ENCODE measurements at regions not wholly inside any gene's neighbourhood (a gene's known extent, or its start where the extent isn't known, plus 50 kb on each side); places are given as distances from the start of the nearest gene placed in this dataset.
"Not testable (repeated sequence)": the region's sequence is repeated elsewhere in the genome, so short reads cannot be mapped to it uniquely, and the experiment has no call there.

- DNase-seq: no peak
Measured at GRCh38 chr7:82624337-82624736, 180.8 kb upstream of the CACNA2D1 start.

DNA sequence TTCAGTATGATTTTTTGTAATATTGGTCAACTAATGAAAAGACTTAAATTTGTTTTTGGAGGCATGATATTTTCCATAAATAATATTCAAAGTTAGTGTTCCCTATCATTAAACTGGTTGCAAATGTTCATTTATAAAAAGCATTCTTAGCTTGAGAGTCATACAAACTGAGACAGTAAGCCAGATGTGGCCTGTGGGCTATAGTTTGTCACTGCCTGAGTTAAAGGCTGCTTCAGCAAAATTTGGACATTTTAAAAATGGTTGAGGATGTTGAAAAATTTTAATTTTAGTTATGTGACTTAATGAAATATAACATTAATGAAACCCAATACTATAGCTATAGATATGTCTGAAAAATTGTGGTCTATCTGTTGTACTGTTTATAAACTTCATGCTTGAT, 180.2 kb upstream of the CACNA2D1 start:
- DNase-seq: no peak

DNA sequence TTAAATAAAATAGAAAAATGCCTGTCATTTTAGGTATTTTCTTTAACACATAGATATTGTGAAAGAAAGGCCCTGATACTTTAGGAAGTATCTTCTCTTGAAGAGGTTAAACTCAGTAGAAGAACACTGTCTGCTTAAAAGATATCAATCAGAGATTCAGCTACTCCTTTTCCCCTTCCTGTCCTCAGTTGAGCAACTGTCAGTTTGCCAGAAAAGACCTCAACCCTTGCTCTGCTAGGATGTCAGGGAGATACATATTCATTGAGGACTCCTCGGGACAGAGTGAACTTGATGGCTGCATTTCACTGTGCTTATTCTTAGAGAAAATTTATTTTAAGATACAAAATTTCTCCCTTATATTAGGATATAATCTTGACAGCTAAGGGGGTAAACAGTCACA, 173.6 kb upstream of the CACNA2D1 start:
- no peak for DNase-seq

- no peak for DNase-seq
Measured at GRCh38 chr7:82616059-82616728, 172.6 kb upstream of the CACNA2D1 start.

- no peak for DNase-seq
Measured at GRCh38 chr7:82615527-82615926, 171.9 kb upstream of the CACNA2D1 start.

GRCh38 chr7:82609746-82610145, 166.2 kb upstream of the CACNA2D1 start:
- no peak for DNase-seq

GRCh38 chr7:82605247-82605864, 161.8 kb upstream of the CACNA2D1 start:
- no peak for DNase-seq

GRCh38 chr7:82602066-82602465, 158.5 kb upstream of the CACNA2D1 start:
- no peak for DNase-seq

DNA sequence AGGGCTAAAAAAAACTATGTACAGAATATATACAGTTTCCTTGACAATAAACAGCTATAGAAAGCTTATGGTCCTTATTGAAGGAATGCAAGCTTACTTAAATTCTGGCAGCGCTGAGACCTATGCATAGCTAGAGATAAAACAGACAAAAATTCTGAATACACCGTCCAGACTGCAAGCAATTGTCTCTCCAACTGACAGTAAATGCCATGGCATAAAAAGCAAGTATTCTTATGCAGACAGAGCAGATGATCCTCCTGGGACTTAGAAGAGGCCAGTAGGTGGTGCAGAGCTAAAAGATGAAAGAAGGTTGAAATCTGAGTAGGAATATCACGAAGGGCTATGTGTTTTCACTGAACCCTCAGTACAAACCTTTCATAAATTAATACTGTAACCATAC, 157.0 kb upstream of the CACNA2D1 start:
- DNase-seq: no peak

GRCh38 chr7:82599895-82600294, 156.3 kb upstream of the CACNA2D1 start:
- no peak for DNase-seq

DNA sequence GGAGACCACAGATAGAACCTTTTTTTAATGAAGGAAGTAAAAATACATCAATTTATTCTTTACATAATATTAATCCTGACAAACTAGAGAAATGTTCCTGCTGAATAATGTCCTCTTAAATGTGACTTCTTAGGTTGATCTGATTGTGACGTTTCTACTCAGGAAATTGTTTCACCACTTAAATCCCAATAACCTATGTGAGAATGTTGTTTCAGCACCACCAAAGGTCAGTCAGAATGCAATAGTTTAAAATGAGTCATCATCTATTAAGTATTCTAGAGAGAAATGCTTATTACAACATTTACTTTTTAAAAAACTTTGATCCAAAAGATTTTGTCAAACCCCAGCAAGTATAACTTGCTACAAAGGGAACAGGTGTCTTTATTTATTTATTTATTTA, 155.4 kb upstream of the CACNA2D1 start:
- DNase-seq: no peak

DNA sequence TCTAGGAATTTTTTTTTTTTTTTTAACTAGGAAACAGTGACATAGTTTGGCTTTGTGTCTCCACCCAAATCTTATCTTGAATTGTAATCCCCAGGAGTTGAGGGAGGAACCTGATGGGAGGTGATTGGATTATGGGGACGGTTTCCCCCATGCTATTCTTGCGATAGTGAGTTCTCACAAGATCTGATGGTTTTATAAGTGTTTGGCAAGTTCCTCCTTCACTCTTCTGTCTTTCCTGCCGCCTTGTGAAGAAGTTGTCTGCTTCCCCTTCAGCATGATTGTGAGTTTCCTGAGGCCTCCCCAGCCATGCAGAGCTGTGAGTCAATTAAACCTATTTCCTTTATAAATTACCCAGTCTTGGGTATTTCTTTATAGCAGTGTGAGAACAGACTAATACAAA, 152.2 kb upstream of the CACNA2D1 start:
- DNase-seq: not testable (repeated sequence)

DNA sequence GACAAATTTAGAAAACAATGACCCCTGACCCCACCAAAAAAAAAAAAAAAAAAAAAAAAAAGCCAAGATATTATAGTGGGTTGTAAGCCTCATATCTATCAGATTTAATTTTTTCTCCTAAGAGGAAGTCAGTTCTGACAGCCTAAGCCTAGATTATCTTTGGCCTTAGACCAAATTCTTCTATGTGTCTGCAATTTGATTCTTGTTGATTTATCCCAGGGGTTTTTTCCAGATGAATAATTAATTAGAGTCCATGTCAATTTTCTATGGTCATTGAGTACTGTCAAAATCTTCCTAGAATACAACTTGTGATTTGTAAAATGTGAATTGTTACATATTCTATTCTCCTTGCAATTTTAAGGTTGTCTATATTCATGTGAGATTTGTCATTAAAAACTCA, 151.6 kb upstream of the CACNA2D1 start:
- DNase-seq: no peak

DNA sequence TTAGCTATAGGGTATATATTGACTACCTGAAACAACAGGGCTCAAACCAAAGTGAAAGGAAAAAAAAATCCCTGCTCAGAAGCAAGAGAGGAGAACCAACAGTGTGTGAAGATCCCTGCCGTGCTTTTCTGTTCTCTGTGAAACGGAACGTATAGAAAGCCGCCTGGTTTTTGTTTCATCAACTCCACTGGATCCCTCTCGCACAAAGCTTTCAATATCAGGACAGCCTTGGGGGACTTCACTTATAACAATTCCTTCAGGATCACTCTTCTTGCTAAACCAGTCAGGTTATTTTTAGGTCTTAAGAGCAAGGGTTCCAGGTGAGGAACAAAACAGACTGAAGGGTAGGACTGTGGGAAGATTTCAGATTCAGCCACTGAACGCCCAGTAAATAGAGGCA, 151.1 kb upstream of the CACNA2D1 start:
- no peak for DNase-seq

GRCh38 chr7:82593780-82594179, 150.2 kb upstream of the CACNA2D1 start:
- no peak for DNase-seq

GRCh38 chr7:82592416-82592815, 148.8 kb upstream of the CACNA2D1 start:
- DNase-seq: no peak

DNA sequence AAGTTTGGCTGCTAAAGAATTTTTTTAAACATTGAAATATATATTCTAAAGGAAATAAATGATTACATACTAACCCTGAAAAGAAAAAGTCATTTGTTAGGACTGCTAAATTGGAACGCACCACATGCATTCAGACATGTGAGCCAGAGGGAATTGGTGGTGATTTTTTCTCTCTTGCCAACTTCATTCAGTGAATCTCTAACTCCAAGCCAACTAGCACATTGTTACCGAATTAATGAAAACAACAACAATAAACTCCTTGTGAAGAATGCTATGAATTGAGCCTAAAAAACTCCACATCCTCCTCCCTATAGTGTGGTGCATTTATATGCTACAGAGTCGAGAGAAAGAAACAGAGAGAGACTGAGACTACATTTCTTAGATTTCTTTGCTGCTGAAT, 135.5 kb upstream of the CACNA2D1 start:
- DNase-seq: no peak

- DNase-seq: no peak
Measured at GRCh38 chr7:82578430-82578829, 134.9 kb upstream of the CACNA2D1 start.

- DNase-seq: peak; percentile 88
Measured at GRCh38 chr7:82572195-82572880, 128.8 kb upstream of the CACNA2D1 start.

DNA sequence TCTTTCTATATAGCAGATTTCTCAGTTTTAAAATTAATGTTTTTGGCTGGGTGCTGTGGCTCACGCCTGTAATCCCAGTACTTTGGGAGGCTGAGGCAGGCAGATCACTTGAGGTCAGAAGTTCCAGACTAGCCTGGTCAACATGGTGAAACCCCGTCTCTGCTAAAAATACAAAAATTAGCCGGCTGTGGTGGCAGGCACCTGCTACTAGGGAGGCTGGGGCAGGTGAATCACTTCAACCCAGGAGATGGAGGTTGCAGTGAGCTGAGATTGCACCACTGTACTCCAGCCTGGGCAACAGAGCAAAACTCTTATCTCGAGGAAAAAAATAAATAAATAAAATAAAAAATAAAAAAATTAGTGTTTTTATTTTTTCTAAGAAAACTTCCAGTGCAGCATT, 127.5 kb upstream of the CACNA2D1 start:
- DNase-seq: not testable (repeated sequence)

GRCh38 chr7:82567841-82568240, 124.3 kb upstream of the CACNA2D1 start:
- no peak for DNase-seq

DNA sequence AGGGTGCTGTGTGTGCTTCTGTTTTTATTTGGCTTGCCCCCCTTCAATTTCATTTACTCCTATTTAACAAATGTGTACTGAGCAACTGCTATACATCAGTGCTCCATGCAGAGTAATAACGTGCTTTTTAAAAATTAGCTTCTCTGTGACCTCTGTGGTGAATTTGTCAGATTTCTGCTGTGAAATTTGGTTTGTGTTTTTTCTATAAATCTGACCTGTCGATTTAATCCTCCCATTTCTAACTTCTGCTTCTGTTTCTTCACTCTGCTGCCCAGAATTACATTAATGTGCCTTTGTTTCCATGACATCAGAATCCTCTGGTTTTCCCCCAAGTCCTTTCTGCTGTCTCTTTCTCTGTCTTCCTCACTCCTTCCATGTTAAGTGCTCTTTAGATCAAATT, 123.8 kb upstream of the CACNA2D1 start:
- DNase-seq: no peak

DNA sequence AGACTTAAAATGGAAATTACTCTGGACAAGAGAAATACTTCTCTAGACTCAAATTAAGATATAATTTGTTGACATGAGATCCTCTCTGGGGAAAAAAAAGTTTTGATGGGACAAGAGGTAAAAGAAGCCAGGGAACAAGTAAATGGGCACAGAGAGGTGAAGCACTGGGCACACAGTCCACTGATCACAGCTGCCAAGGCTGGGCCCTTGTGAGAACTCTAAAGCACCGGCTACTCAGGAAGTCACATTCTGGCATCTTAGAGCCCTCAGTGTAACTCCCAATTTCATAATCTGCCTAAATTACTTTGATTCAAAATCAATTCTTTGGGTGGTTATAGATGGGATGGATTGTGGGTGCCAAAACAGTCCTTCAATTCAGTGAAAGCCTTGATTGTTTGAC, 123.2 kb upstream of the CACNA2D1 start:
- no peak for DNase-seq

- no peak for DNase-seq
Measured at GRCh38 chr7:82562716-82563404, 119.3 kb upstream of the CACNA2D1 start.
